Fibroblast of lung (primary cell): ENCODE measurements at regions not wholly inside any gene's neighbourhood (a gene's known extent, or its start where the extent isn't known, plus 50 kb on each side); places are given as distances from the start of the nearest gene placed in this dataset.

Source experiments
- EZH2 ChIP-seq: IDR thresholded peaks from 2 replicates; pipeline ENCODE4 v1.5.1; 2012; ENCODE audit warnings: low read length, control low read depth, mild to moderate bottlenecking; ENCODE audit errors: missing control alignments
- TF ChIP-seq, protein P1 (sequence below), 2 donors: IDR thresholded peaks in 1 of 2; conservative IDR thresholded peaks in 1 of 2; 1 replicate in 1 of 2; 2 replicates in 1 of 2; pipeline ENCODE4 v1.5.1; 2011 to 2012; ENCODE audit warnings: low read length in 2 of 2, control low read depth in 1 of 2, inconsistent platforms in 1 of 2, low read depth in 1 of 2, mild to moderate bottlenecking in 1 of 2

DNA sequence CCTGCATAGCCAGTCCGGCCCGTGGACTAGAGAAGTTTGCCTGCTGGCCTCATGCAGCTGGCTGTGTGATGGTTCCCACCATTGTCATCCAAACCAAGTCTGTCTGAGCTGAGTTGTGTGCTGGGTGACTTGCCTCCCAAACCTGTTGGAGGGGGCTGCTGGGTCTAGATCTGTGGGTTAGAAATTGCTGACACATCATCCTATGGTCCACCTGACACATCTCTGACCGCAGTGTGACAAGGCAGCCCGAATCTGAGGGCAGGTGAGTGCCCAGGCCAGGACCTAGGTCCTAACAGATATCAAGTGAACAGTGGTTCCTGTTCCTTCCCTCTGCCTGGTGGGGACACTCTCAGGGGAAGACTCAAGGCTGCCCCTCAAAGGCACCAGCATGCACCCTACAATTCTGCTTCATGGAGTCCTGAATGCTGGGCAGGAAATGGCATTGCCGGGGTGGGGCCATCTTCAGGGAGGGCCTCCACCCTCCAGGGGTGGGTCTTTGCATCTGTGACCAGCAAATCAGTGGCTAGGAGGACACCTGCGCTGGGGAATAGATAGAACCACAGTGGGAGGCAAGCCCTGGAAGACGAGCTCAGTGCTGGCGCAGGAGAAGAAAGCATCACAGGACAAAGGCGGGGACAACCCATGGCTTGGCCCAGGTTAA lies 117.9 kb upstream of the ID2 start:
- TF ChIP-seq, protein P1, sequence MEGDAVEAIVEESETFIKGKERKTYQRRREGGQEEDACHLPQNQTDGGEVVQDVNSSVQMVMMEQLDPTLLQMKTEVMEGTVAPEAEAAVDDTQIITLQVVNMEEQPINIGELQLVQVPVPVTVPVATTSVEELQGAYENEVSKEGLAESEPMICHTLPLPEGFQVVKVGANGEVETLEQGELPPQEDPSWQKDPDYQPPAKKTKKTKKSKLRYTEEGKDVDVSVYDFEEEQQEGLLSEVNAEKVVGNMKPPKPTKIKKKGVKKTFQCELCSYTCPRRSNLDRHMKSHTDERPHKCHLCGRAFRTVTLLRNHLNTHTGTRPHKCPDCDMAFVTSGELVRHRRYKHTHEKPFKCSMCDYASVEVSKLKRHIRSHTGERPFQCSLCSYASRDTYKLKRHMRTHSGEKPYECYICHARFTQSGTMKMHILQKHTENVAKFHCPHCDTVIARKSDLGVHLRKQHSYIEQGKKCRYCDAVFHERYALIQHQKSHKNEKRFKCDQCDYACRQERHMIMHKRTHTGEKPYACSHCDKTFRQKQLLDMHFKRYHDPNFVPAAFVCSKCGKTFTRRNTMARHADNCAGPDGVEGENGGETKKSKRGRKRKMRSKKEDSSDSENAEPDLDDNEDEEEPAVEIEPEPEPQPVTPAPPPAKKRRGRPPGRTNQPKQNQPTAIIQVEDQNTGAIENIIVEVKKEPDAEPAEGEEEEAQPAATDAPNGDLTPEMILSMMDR (conservative IDR thresholded peaks at IDR 0.05 in 1 of 2, IDR thresholded peaks at IDR 0.05 in 1 of 2; ENCODE audit: low read depth in 1 of 2, low read length in 2 of 2), result no peak
- TF ChIP-seq EZH2, result no peak
